ENCODE measurements at regions not wholly inside any gene's neighbourhood (a gene's known extent, or its start where the extent isn't known, plus 50 kb on each side); places are given as distances from the start of the nearest gene placed in this dataset.

DNA sequence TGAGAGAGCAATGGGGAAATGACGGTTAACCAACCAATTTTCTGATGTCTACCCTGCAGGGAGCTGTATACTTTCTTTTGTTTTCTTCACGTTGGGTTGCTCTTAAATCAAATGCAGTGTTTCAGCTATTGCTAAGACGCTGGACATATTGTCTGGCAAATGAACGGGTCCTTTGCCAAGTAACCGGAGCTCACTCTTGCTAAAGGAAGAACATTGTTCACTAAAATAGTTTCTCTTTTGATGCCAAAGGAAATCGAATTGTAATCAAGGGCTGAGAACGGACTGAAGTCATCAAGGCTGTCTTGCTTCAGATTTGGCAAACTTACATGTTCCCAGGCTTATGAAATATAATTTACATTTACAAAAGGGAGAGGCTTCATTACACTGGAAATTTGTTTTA is 142.3 kb upstream of the ARGLU1 start:
- H3K36me3 Mint-ChIP-seq (ENCODE audit: insufficient read depth), result no peaks in the 10 kb centered on the region
- H3K27ac Mint-ChIP-seq, result no peak overlapping the region
- H3K4me3 Mint-ChIP-seq (ENCODE audit: low read depth), result no peak overlapping the region
- H3K27me3 Mint-ChIP-seq, result peaks cover 3% of the 10 kb centered on the region
- DNase-seq (ENCODE audit: low spot score, unreplicated experiment), result no peak
- peaks cover 6% of the 10 kb centered on the region for H3K4me1 Mint-ChIP-seq (ENCODE audit: low read depth)
- no peaks in the 10 kb centered on the region for H3K9me3 Mint-ChIP-seq (ENCODE audit: low read depth)
- TF ChIP-seq, protein P1, sequence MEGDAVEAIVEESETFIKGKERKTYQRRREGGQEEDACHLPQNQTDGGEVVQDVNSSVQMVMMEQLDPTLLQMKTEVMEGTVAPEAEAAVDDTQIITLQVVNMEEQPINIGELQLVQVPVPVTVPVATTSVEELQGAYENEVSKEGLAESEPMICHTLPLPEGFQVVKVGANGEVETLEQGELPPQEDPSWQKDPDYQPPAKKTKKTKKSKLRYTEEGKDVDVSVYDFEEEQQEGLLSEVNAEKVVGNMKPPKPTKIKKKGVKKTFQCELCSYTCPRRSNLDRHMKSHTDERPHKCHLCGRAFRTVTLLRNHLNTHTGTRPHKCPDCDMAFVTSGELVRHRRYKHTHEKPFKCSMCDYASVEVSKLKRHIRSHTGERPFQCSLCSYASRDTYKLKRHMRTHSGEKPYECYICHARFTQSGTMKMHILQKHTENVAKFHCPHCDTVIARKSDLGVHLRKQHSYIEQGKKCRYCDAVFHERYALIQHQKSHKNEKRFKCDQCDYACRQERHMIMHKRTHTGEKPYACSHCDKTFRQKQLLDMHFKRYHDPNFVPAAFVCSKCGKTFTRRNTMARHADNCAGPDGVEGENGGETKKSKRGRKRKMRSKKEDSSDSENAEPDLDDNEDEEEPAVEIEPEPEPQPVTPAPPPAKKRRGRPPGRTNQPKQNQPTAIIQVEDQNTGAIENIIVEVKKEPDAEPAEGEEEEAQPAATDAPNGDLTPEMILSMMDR (IDR thresholded peaks at IDR 0.05; ENCODE audit: unreplicated experiment), result no peak

DNA sequence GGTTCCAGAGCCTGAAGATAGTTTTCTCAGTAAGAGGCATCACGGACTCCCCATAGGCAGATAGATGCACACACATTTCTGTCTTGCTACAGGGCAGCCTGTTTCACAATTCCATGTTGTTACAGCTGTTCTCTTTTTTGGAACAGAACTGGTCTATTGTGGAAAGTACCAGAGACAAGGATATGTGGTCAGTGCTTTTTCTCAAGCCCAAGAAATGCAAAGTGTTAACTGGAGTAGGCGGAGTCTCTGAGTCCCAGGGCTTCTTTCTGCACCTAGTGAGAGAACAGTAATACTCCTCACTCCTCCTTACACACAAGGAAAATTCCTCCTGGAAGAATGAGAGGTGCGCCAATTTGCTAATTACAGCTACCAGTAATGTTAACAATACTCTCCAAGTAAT is 141.6 kb upstream of the ARGLU1 start:
- peaks cover 6% of the 10 kb centered on the region for H3K27me3 Mint-ChIP-seq
- H3K4me3 Mint-ChIP-seq (ENCODE audit: low read depth), result no peak overlapping the region
- TF ChIP-seq, protein P1 (IDR thresholded peaks at IDR 0.05; ENCODE audit: unreplicated experiment), result no peak
- H3K9me3 Mint-ChIP-seq (ENCODE audit: low read depth), result no peaks in the 10 kb centered on the region
- H3K27ac Mint-ChIP-seq, result no peak overlapping the region
- H3K36me3 Mint-ChIP-seq (ENCODE audit: insufficient read depth), result no peaks in the 10 kb centered on the region
- no peak for DNase-seq (ENCODE audit: low spot score, unreplicated experiment)
- peaks cover 6% of the 10 kb centered on the region for H3K4me1 Mint-ChIP-seq (ENCODE audit: low read depth)

GRCh38 chr13:106702505-106702904 is 134.6 kb upstream of the ARGLU1 start:
- Mint-ChIP-seq H3K36me3 (ENCODE audit: insufficient read depth) (no peaks in the 10 kb centered on the region), H3K4me1 (ENCODE audit: low read depth) (peaks cover 8% of the 10 kb centered on the region), H3K4me3 (ENCODE audit: low read depth) (no peak overlapping the region), H3K27me3 (peaks cover 11% of the 10 kb centered on the region), H3K27ac (no peak overlapping the region), H3K9me3 (ENCODE audit: low read depth) (no peaks in the 10 kb centered on the region)
- no peak for DNase-seq (ENCODE audit: low spot score, unreplicated experiment)
- TF ChIP-seq, protein P1 (IDR thresholded peaks at IDR 0.05; ENCODE audit: unreplicated experiment), result no peak

DNA sequence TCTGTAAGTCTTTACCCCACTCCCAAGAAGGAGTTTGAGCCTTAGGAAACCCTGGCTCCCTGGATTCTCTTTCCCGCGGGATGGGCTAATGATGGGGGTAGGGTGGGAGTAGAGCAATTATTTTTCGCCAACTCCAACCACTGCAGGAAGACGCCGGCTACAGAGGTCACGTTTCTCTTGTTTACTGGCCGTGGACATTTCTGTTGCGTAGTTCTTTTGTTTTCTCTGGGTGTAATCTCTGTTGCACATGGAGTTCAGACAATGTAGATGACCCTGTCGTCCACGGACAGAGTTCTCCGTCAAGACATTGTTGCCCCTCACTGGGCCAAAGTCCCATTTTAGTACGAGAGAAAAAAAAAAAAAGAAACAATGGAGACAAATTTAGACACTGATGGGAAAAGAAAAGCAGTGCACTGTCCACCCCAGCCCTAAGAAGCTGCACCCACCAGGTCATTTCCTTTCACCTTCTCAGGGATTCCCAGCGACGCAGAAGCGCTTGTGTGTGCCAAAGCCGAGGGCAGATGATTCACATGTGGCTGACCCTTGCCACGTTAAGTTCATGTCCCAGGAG is 133.9 kb upstream of the ARGLU1 start:
- Mint-ChIP-seq H3K27me3 (peaks cover 11% of the 10 kb centered on the region), H3K36me3 (ENCODE audit: insufficient read depth) (no peaks in the 10 kb centered on the region), H3K4me1 (ENCODE audit: low read depth) (peaks cover 7% of the 10 kb centered on the region), H3K4me3 (ENCODE audit: low read depth) (no peak overlapping the region), H3K9me3 (ENCODE audit: low read depth) (no peaks in the 10 kb centered on the region), H3K27ac (no peak overlapping the region)
- DNase-seq (ENCODE audit: low spot score, unreplicated experiment), result no peak
- TF ChIP-seq, protein P1 (IDR thresholded peaks at IDR 0.05; ENCODE audit: unreplicated experiment), result no peak

GRCh38 chr13:106700439-106700838 is 132.5 kb upstream of the ARGLU1 start:
- Mint-ChIP-seq H3K27me3 (peaks cover 11% of the 10 kb centered on the region), H3K4me3 (ENCODE audit: low read depth) (no peak overlapping the region), H3K27ac (no peak overlapping the region), H3K36me3 (ENCODE audit: insufficient read depth) (no peaks in the 10 kb centered on the region), H3K4me1 (ENCODE audit: low read depth) (peaks cover 1% of the 10 kb centered on the region), H3K9me3 (ENCODE audit: low read depth) (no peaks in the 10 kb centered on the region)
- TF ChIP-seq, protein P1 (IDR thresholded peaks at IDR 0.05; ENCODE audit: unreplicated experiment), result no peak
- no peak for DNase-seq (ENCODE audit: low spot score, unreplicated experiment)

All from progenitor cell of endocrine pancreas (in vitro differentiated cells).